HepG2 (cell line): ENCODE measurements at regions not wholly inside any gene's neighbourhood (a gene's known extent, or its start where the extent isn't known, plus 50 kb on each side); places are given as distances from the start of the nearest gene placed in this dataset.

Source experiments
- ATAC-seq: fragments of 200-7000 bp; cut with Tn5 transposase; 3 replicates; pipeline ENCODE4 v1.9.1; 2020; ENCODE audit warnings: mild to moderate bottlenecking, moderate library complexity
- BruUV-seq: library from RNA; stranded (reverse); fragments of 400-500 nt; replicated peaks from 2 replicates; lab custom pipeline; 2021; lab: Mats Ljungman, UMichigan
- CTCF ChIA-PET: fragments of 300-600 bp; formaldehyde crosslinking; extraction: SDS; loops from one replicate; lab custom pipeline; 2021; ENCODE audit warnings: low total read pairs, inconsistent platforms, low intra/inter-chr PET ratio; lab: Yijun Ruan, JAX
- POLR2A ChIA-PET: fragments of 350-600 bp; sonication (Branson Sonifier 250); formaldehyde crosslinking; loops from one replicate; lab custom pipeline; 2020; ENCODE audit warnings: antibody characterized with exemption, inconsistent platforms; lab: Yijun Ruan, JAX
- DNase-seq: peaks from one replicate; pipeline ENCODE4 v3.0.0-alpha.2; 2015; ENCODE audit warnings: low spot score
- FAIRE-seq: peaks from 3 replicates; lab custom pipeline; 2011; peaks lifted over from hg19 to GRCh38; lab: Jason Lieb, UNC
- H2AFZ ChIP-seq: one replicate; pipeline ENCODE4 v1.6.1; 2011; ENCODE audit warnings: low read length, inconsistent platforms
- H3K27ac ChIP-seq: fragments of 300-600 bp; 3 replicates; pipeline ENCODE4 v1.8.0; 2011; ENCODE audit warnings: mixed run types, mild to moderate bottlenecking, mixed read lengths, low read length, inconsistent platforms; ENCODE audit not compliant: insufficient read depth; ENCODE audit errors: extremely low read length
- H3K27me3 ChIP-seq, 2 experiments: fragments of 200-600 bp in 1 of 2; 2 replicates in 1 of 2; 3 replicates in 1 of 2; pipeline versions ENCODE4 v1.6.0 to v1.8.0; 2011; ENCODE audit warnings: low read length in 2 of 2, mild to moderate bottlenecking in 2 of 2, moderate library complexity in 2 of 2, inconsistent platforms in 1 of 2; ENCODE audit not compliant: insufficient read depth in 2 of 2, control insufficient read depth in 1 of 2
- H3K36me3 ChIP-seq, 2 experiments: fragments of 200-600 bp in 1 of 2; replicated peaks in 1 of 2; 2 replicates in 1 of 2; 3 replicates in 1 of 2; pipeline versions ENCODE4 v1.5.1 to v1.8.0; 2011; ENCODE audit warnings: low read length in 2 of 2, inconsistent platforms in 1 of 2; ENCODE audit not compliant: insufficient read depth in 2 of 2, control insufficient read depth in 1 of 2
- H3K4me1 ChIP-seq: 2 replicates; pipeline ENCODE4 v1.5.1; 2012; ENCODE audit warnings: low read length, inconsistent platforms; ENCODE audit not compliant: insufficient read depth
- H3K4me2 ChIP-seq: 2 replicates; pipeline ENCODE4 v1.6.0; 2011; ENCODE audit warnings: low read depth, low read length, inconsistent platforms
- H3K4me3 ChIP-seq, 3 experiments: fragments of 200-600 bp in 1 of 3; sonication (generic), shearing (Covaris generic) in 1 of 3; replicated peaks in 1 of 3; 2 replicates each; pipeline ENCODE4 v1.5.1; 2011 to 2016; ENCODE audit warnings: low read length in 3 of 3, inconsistent platforms in 2 of 3, low read depth in 2 of 3, mild to moderate bottlenecking in 2 of 3, control low read depth in 1 of 3, mixed read lengths in 1 of 3; ENCODE audit not compliant: insufficient read depth in 1 of 3
- H3K79me2 ChIP-seq: one replicate; pipeline ENCODE4 v1.6.1; 2011; ENCODE audit warnings: low read length, inconsistent platforms; ENCODE audit not compliant: insufficient read depth
- H3K9ac ChIP-seq: 2 replicates; pipeline ENCODE4 v1.6.0; 2011; ENCODE audit warnings: mild to moderate bottlenecking, low read depth, low read length, inconsistent platforms; ENCODE audit not compliant: insufficient read depth
- H3K9me3 ChIP-seq: 2 replicates; pipeline ENCODE4 v1.5.1; 2012; ENCODE audit warnings: mild to moderate bottlenecking, low read length
- H4K20me1 ChIP-seq: 2 replicates; pipeline ENCODE4 v1.6.0; 2011; ENCODE audit warnings: inconsistent platforms, mild to moderate bottlenecking, low read length, moderate library complexity; ENCODE audit not compliant: insufficient read depth
- CBFB ChIP-seq: sonication (generic); formaldehyde crosslinking; IDR thresholded peaks from 2 replicates; pipeline ENCODE4 v1.4.0; 2020; ENCODE audit warnings: missing genetic modification reagents
- FOXA1 ChIP-seq, 2 experiments: fragments of 450-650 bp in 1 of 2; sonication (generic) in 1 of 2; formaldehyde crosslinking in 1 of 2; IDR thresholded peaks; 2 replicates each; pipeline versions ENCODE4 v1.4.0 to v1.6.1; 2016 to 2020; ENCODE audit warnings: missing genetic modification reagents in 1 of 2
- GLI4 ChIP-seq: sonication (generic); formaldehyde crosslinking; IDR thresholded peaks from 2 replicates; pipeline ENCODE4 v1.5.1; 2020; ENCODE audit warnings: missing genetic modification reagents, mild to moderate bottlenecking, moderate library complexity, borderline replicate concordance
- KLF9 ChIP-seq: IDR thresholded peaks from 2 replicates; pipeline ENCODE4 v1.6.1; 2016; ENCODE audit warnings: low read depth
- MAFF ChIP-seq: IDR thresholded peaks from 2 replicates; pipeline ENCODE4 v1.6.1; 2011; ENCODE audit warnings: low read depth, low read length, improper control_type of control experiment
- MAFG ChIP-seq: sonication (generic); formaldehyde crosslinking; IDR thresholded peaks from 2 replicates; pipeline ENCODE4 v1.5.1; 2020; ENCODE audit warnings: mild to moderate bottlenecking, missing genetic modification reagents
- MAFK ChIP-seq, 2 experiments: IDR thresholded peaks in 1 of 2; conservative IDR thresholded peaks in 1 of 2; 2 replicates each; pipeline ENCODE4 v1.6.1; 2011; ENCODE audit warnings: improper control_type of control experiment in 2 of 2, low read length in 2 of 2
- NCOA1 ChIP-seq: sonication (generic); formaldehyde crosslinking; IDR thresholded peaks from 2 replicates; pipeline ENCODE4 v1.9.0; 2021; ENCODE audit warnings: missing genetic modification reagents
- RCOR2 ChIP-seq: IDR thresholded peaks from 2 replicates; pipeline ENCODE4 v1.6.1; 2016; ENCODE audit warnings: missing biosample characterization, missing genetic modification reagents
- SMC3 ChIP-seq: IDR thresholded peaks from 2 replicates; pipeline ENCODE4 v1.6.1; 2011; ENCODE audit warnings: low read length, improper control_type of control experiment
- U2AF1 ChIP-seq: fragments of 200-400 bp; formaldehyde crosslinking; optimal IDR thresholded peaks from 2 replicates; pipeline ENCODE3; 2017; ENCODE audit warnings: mild to moderate bottlenecking, low read depth, low read length
- ZMYM2 ChIP-seq: sonication (generic); formaldehyde crosslinking; IDR thresholded peaks from 2 replicates; pipeline ENCODE4 v1.8.0; 2022; ENCODE audit warnings: mild to moderate bottlenecking, missing genetic modification reagents
- ZNF280B ChIP-seq: sonication (generic); formaldehyde crosslinking; IDR thresholded peaks from 2 replicates; pipeline ENCODE4 v1.5.0; 2020; ENCODE audit warnings: missing genetic modification reagents, mild to moderate bottlenecking, borderline replicate concordance
- ZNF354B ChIP-seq: sonication (generic); formaldehyde crosslinking; IDR thresholded peaks from 2 replicates; pipeline ENCODE4 v1.8.0; 2022; ENCODE audit warnings: mild to moderate bottlenecking, missing genetic modification reagents
- ZSCAN31 ChIP-seq: sonication (generic); formaldehyde crosslinking; IDR thresholded peaks from 2 replicates; pipeline ENCODE4 v1.5.0; 2020; ENCODE audit warnings: low read depth, mild to moderate bottlenecking, missing genetic modification reagents
- WGBS: methylation state at CpG from one replicate; pipeline ENCODE4 v1.1.6; 2017; ENCODE audit warnings: low lambda C conversion rate; 5-methylcytosine and 5-hydroxymethylcytosine counted together
- in situ Hi-C: cut with HindIII; loops from 2 replicates; pipeline ENCODE4 v1.10.0; 2017; ENCODE audit warnings: low pct_unique_long_range_greater_than_20kb; ENCODE audit not compliant: extremely low pct_ligation_motif_present
- intact Hi-C: fragments of 100-400 bp; cut with micrococcal nuclease; formaldehyde crosslinking; loops from one replicate; pipeline ENCODE4 v1.10.0; 2022; ENCODE audit not compliant: unreplicated experiment
- TF ChIP-seq, protein P1 (sequence below): sonication (generic); formaldehyde crosslinking; IDR thresholded peaks from 2 replicates; pipeline ENCODE4 v1.8.0; 2022; ENCODE audit warnings: mild to moderate bottlenecking, missing genetic modification reagents; ENCODE audit not compliant: insufficient replicate concordance
- TF ChIP-seq, protein P2 (sequence below): sonication (generic); formaldehyde crosslinking; conservative IDR thresholded peaks from 2 replicates; pipeline ENCODE4 v1.8.1; 2023; ENCODE audit warnings: missing genetic modification reagents

GRCh38 chr5:117103703-117104102 is 529.1 kb upstream of the SEMA6A start:
- H3K4me2 ChIP-seq = no peak overlapping the region
- H3K27me3 ChIP-seq = no peaks in the 10 kb centered on the region; a peak in 1 of 5 replicates
- H3K4me3 ChIP-seq = no peak overlapping the region
- no TSS peak for BruUV-seq
- no peaks in the 10 kb centered on the region for H4K20me1 ChIP-seq
- POLR2A ChIA-PET = no interaction called here
- no peak for ATAC-seq
- H3K4me1 ChIP-seq = no peaks in the 10 kb centered on the region
- no peak overlapping the region for H2AFZ ChIP-seq
- no peaks in the 10 kb centered on the region for H3K9me3 ChIP-seq
- CTCF ChIA-PET = no interaction called here
- in situ Hi-C loops (no loop called here), intact Hi-C loops (no loop called here)
- no peaks in the 10 kb centered on the region for H3K79me2 ChIP-seq
- no peak overlapping the region for H3K9ac ChIP-seq
- H3K36me3 ChIP-seq = no peaks in the 10 kb centered on the region
- no peak for TF ChIP-seq ZSCAN31 (CRISPR knock-in tag)
- peak; percentile 81 to 87 for TF ChIP-seq MAFK (conservative IDR thresholded peaks at IDR 0.05 in 1 of 2, IDR thresholded peaks at IDR 0.05 in 1 of 2; ENCODE audit: low read length in 2 of 2)
- no peak for TF ChIP-seq NCOA1 (CRISPR knock-in tag)
- no peak for TF ChIP-seq ZMYM2 (CRISPR knock-in tag)
- peak; percentile 82 for TF ChIP-seq MAFF
- WGBS = 0% methylated on average over 4 of the region's 4 CpGs
- no peak overlapping the region for H3K27ac ChIP-seq
- no peak for DNase-seq
- FAIRE-seq = no peak

DNA sequence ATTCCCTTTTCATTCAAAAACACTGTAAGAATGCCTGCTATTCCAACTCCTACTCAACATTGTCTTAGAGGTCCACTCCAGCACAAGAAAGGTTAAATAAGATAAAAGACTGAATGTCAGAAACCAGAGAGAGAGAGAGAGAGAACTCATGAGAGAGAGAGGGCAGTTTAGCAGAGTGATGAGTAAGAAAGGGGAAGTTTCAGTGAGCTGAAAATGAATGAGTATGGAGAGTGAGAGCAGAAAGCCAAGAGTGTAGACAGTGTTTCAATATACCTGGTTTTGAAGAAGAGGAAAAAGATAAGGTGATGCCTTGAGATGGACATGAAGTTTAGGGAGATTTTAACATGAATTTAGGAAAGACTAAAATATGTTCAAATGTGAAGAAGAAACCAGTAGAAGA is 528.0 kb upstream of the SEMA6A start:
- Histone ChIP-seq H3K27me3 (no peaks in the 10 kb centered on the region; a peak in 1 of 5 replicates), H3K4me1 (no peaks in the 10 kb centered on the region), H3K4me3 (no peak overlapping the region), H3K9me3 (no peaks in the 10 kb centered on the region), H3K36me3 (no peaks in the 10 kb centered on the region), H3K27ac (no peak overlapping the region), H2AFZ (no peak overlapping the region), H3K79me2 (no peaks in the 10 kb centered on the region), H3K9ac (no peak overlapping the region), H4K20me1 (no peaks in the 10 kb centered on the region), H3K4me2 (no peak overlapping the region)
- intact Hi-C loops = no loop called here
- BruUV-seq = no TSS peak
- ATAC-seq = no peak
- ChIA-PET POLR2A (no interaction called here), CTCF (no interaction called here)
- DNase-seq = no peak
- in situ Hi-C loops = no loop called here
- FAIRE-seq = no peak
- TF ChIP-seq KLF9 = no peak
- TF ChIP-seq ZNF354B (CRISPR knock-in tag) = no peak
- TF ChIP-seq, protein P1, sequence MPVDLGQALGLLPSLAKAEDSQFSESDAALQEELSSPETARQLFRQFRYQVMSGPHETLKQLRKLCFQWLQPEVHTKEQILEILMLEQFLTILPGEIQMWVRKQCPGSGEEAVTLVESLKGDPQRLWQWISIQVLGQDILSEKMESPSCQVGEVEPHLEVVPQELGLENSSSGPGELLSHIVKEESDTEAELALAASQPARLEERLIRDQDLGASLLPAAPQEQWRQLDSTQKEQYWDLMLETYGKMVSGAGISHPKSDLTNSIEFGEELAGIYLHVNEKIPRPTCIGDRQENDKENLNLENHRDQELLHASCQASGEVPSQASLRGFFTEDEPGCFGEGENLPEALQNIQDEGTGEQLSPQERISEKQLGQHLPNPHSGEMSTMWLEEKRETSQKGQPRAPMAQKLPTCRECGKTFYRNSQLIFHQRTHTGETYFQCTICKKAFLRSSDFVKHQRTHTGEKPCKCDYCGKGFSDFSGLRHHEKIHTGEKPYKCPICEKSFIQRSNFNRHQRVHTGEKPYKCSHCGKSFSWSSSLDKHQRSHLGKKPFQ = no peak
- no peak for TF ChIP-seq RCOR2 (CRISPR knock-in tag)
- no peak for TF ChIP-seq MAFG (CRISPR knock-in tag)
- no peak for TF ChIP-seq ZNF280B
- no peak for TF ChIP-seq FOXA1 (IDR thresholded peaks at IDR 0.05)
- TF ChIP-seq FOXA1 (CRISPR knock-in tag; IDR thresholded peaks at IDR 0.05) = no peak
- no peak for TF ChIP-seq CBFB (CRISPR knock-in tag)
- no peak for TF ChIP-seq U2AF1
- TF ChIP-seq, protein P2, sequence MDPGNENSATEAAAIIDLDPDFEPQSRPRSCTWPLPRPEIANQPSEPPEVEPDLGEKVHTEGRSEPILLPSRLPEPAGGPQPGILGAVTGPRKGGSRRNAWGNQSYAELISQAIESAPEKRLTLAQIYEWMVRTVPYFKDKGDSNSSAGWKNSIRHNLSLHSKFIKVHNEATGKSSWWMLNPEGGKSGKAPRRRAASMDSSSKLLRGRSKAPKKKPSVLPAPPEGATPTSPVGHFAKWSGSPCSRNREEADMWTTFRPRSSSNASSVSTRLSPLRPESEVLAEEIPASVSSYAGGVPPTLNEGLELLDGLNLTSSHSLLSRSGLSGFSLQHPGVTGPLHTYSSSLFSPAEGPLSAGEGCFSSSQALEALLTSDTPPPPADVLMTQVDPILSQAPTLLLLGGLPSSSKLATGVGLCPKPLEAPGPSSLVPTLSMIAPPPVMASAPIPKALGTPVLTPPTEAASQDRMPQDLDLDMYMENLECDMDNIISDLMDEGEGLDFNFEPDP (CRISPR knock-in tag) = no peak
- TF ChIP-seq SMC3 = no peak
- TF ChIP-seq GLI4 (CRISPR knock-in tag) = no peak
